ENCODE measurements at regions not wholly inside any gene's neighbourhood (a gene's known extent, or its start where the extent isn't known, plus 50 kb on each side); places are given as distances from the start of the nearest gene placed in this dataset.

- peaks cover 0 to 20% (median 4%) of the 10 kb centered on the region in 5 donors for H3K36me3 Mint-ChIP-seq
- no peak overlapping the region for H3K4me3 ChIP-seq (ENCODE audit: low read length)
- peaks cover 1 to 30% (median 16%) of the 10 kb centered on the region in 11 donors for H3K9me3 Mint-ChIP-seq
- H3K36me3 ChIP-seq (ENCODE audit: control insufficient read depth in 2 of 3, insufficient read depth in 3 of 3, low read length in 3 of 3), result no peaks in the 10 kb centered on the region
- no peaks in the 10 kb centered on the region for H3K9me3 ChIP-seq (ENCODE audit: control insufficient read depth in 2 of 3, low read length in 3 of 3)
- H3K27ac Mint-ChIP-seq, result no peak overlapping the region
- CTCF ChIA-PET, result interaction anchor here (0.7 kb wide), 1 partner anchor 13 kb away, joined by 3 read pairs; no protein-coding TSS in a partner anchor
- no peaks in the 10 kb centered on the region for H3K27me3 ChIP-seq (ENCODE audit: control insufficient read depth in 2 of 2, insufficient read depth in 2 of 2, low read length in 2 of 2)
- H3K4me3 Mint-ChIP-seq, result no peak overlapping the region
- intact Hi-C loops (cut with micrococcal nuclease), result no loop called here
- DNase-seq (peak in 1 of 9 donors; percentile 16), ATAC-seq (no peak)
- no peaks in the 10 kb centered on the region for H3K4me1 ChIP-seq (ENCODE audit: control insufficient read depth in 2 of 2, insufficient read depth in 2 of 2, low read length in 2 of 2)
- POLR2A ChIA-PET, result no interaction called here
- peaks cover 0 to 33% (median 9%) of the 10 kb centered on the region in 5 donors for H3K27me3 Mint-ChIP-seq
- H3K4me1 Mint-ChIP-seq, result peaks cover 0 to 8% (median 0%) of the 10 kb centered on the region in 7 donors
- no peak overlapping the region for H3K27ac ChIP-seq (ENCODE audit: low read depth, low read length)
Observed at GRCh38 chr2:111643759-111644158, 240.2 kb downstream of the ANAPC1 start.

GRCh38 chr2:111647359-111647758 lies 236.6 kb downstream of the ANAPC1 start:
- Mint-ChIP-seq H3K27me3 (peaks cover 0 to 51% (median 4%) of the 10 kb centered on the region in 5 donors), H3K36me3 (peaks cover 0 to 6% (median 4%) of the 10 kb centered on the region in 5 donors), H3K4me1 (peaks cover 0 to 3% (median 0%) of the 10 kb centered on the region in 7 donors), H3K27ac (no peak overlapping the region), H3K4me3 (no peak overlapping the region), H3K9me3 (peaks cover 1 to 23% (median 12%) of the 10 kb centered on the region in 11 donors)
- H3K4me3 ChIP-seq (ENCODE audit: low read length), result no peak overlapping the region
- no peaks in the 10 kb centered on the region for H3K4me1 ChIP-seq (ENCODE audit: control insufficient read depth in 2 of 2, insufficient read depth in 2 of 2, low read length in 2 of 2)
- ChIA-PET CTCF (no interaction called here), POLR2A (no interaction called here)
- no peaks in the 10 kb centered on the region for H3K36me3 ChIP-seq (ENCODE audit: control insufficient read depth in 2 of 3, insufficient read depth in 3 of 3, low read length in 3 of 3)
- no peak overlapping the region for H3K27ac ChIP-seq (ENCODE audit: low read depth, low read length)
- H3K9me3 ChIP-seq (ENCODE audit: control insufficient read depth in 2 of 3, low read length in 3 of 3), result no peaks in the 10 kb centered on the region
- no peak for ATAC-seq
- DNase-seq, result no peak
- intact Hi-C loops (cut with micrococcal nuclease), result no loop called here
- H3K27me3 ChIP-seq (ENCODE audit: control insufficient read depth in 2 of 2, insufficient read depth in 2 of 2, low read length in 2 of 2), result no peaks in the 10 kb centered on the region

DNA sequence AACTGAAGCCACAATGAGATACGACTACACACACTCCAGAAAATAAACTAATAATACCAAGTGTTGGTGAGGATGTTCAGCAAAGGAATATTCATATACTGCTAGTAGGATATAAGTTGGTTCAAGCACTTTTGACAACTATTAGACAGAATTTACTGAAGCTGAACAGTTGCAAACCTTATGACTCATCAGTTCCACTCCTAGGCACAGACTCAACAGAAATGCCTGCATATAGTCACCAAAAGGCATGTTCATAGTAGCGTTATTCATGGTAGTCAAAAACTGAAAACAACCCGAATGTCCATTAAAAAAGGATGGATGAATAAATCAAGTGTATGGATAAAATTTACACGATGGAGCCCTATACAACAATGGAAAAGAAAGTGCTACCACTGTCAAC lies 232.0 kb downstream of the ANAPC1 start:
- Mint-ChIP-seq H3K4me1 (peaks cover 0 to 4% (median 0%) of the 10 kb centered on the region in 7 donors), H3K27ac (no peak overlapping the region), H3K9me3 (peaks cover 0 to 7% (median 3%) of the 10 kb centered on the region in 11 donors), H3K27me3 (peaks cover 0 to 55% (median 0%) of the 10 kb centered on the region in 5 donors), H3K4me3 (no peak overlapping the region), H3K36me3 (peaks cover 0 to 4% (median 1%) of the 10 kb centered on the region in 5 donors)
- no peak overlapping the region for H3K27ac ChIP-seq (ENCODE audit: low read depth, low read length)
- intact Hi-C loops (cut with micrococcal nuclease), result no loop called here
- H3K4me3 ChIP-seq (ENCODE audit: low read length), result no peak overlapping the region
- no peaks in the 10 kb centered on the region for H3K9me3 ChIP-seq (ENCODE audit: control insufficient read depth in 2 of 3, low read length in 3 of 3)
- CTCF ChIA-PET, result no interaction called here
- no peaks in the 10 kb centered on the region for H3K36me3 ChIP-seq (ENCODE audit: control insufficient read depth in 2 of 3, insufficient read depth in 3 of 3, low read length in 3 of 3)
- DNase-seq (no peak), ATAC-seq (no peak)
- POLR2A ChIA-PET, result no interaction called here
- no peaks in the 10 kb centered on the region for H3K27me3 ChIP-seq (ENCODE audit: control insufficient read depth in 2 of 2, insufficient read depth in 2 of 2, low read length in 2 of 2)
- H3K4me1 ChIP-seq (ENCODE audit: control insufficient read depth in 2 of 2, insufficient read depth in 2 of 2, low read length in 2 of 2), result no peaks in the 10 kb centered on the region

DNA sequence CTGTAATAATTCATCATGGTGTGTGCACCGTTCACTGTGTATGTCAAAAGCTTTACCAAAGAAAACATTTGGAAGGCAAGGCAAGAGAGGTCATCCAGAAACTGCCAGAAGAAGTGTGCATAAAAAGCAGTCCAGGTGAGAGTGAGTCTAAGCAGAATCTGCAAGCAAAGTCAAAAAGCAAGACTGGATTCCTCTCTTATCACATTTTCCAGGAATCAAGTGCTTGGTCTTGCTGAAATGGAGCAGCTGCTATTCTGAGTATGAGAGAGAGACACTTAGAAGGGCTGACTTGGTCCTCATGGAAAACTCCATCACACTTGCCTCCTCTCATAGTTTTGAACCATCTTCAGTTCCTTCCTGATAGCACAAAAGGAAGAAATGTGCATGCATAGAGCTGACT lies 231.3 kb downstream of the ANAPC1 start:
- CTCF ChIA-PET, result no interaction called here

GRCh38 chr2:111653103-111653624 lies 230.8 kb downstream of the ANAPC1 start:
- peaks cover 0 to 5% (median 0%) of the 10 kb centered on the region in 7 donors for H3K4me1 Mint-ChIP-seq
- peaks cover 0 to 52% (median 0%) of the 10 kb centered on the region in 5 donors for H3K27me3 Mint-ChIP-seq
- H3K4me1 ChIP-seq (ENCODE audit: control insufficient read depth in 2 of 2, insufficient read depth in 2 of 2, low read length in 2 of 2), result no peaks in the 10 kb centered on the region
- H3K9me3 ChIP-seq (ENCODE audit: control insufficient read depth in 2 of 3, low read length in 3 of 3), result no peaks in the 10 kb centered on the region
- POLR2A ChIA-PET, result no interaction called here
- no peaks in the 10 kb centered on the region for H3K27me3 ChIP-seq (ENCODE audit: control insufficient read depth in 2 of 2, insufficient read depth in 2 of 2, low read length in 2 of 2)
- H3K4me3 Mint-ChIP-seq, result no peak overlapping the region
- no peaks in the 10 kb centered on the region for H3K36me3 ChIP-seq (ENCODE audit: control insufficient read depth in 2 of 3, insufficient read depth in 3 of 3, low read length in 3 of 3)
- no peak for ATAC-seq
- H3K4me3 ChIP-seq (ENCODE audit: low read length), result no peak overlapping the region
- no peaks in the 10 kb centered on the region for H3K9me3 Mint-ChIP-seq
- no peak for DNase-seq
- peaks cover 0 to 2% (median 0%) of the 10 kb centered on the region in 5 donors for H3K36me3 Mint-ChIP-seq
- CTCF ChIA-PET, result no interaction called here
- intact Hi-C loops (cut with micrococcal nuclease), result no loop called here
- H3K27ac ChIP-seq (ENCODE audit: low read depth, low read length), result no peak overlapping the region
- no peak overlapping the region for H3K27ac Mint-ChIP-seq

More for the DNA sequence above, 231.3 kb downstream of the ANAPC1 start:
- Mint-ChIP-seq H3K36me3 (peaks cover 0 to 2% (median 0%) of the 10 kb centered on the region in 5 donors), H3K4me1 (peaks cover 0 to 5% (median 0%) of the 10 kb centered on the region in 7 donors), H3K4me3 (no peak overlapping the region), H3K27me3 (peaks cover 0 to 52% (median 0%) of the 10 kb centered on the region in 5 donors), H3K27ac (no peak overlapping the region), H3K9me3 (peaks cover 0 to 1% (median under 1%) of the 10 kb centered on the region in 11 donors)
- ATAC-seq (no peak), DNase-seq (no peak)
- intact Hi-C loops (cut with micrococcal nuclease), result no loop called here
- no peak overlapping the region for H3K4me3 ChIP-seq (ENCODE audit: low read length)
- no peak overlapping the region for H3K27ac ChIP-seq (ENCODE audit: low read depth, low read length)
- H3K4me1 ChIP-seq (ENCODE audit: control insufficient read depth in 2 of 2, insufficient read depth in 2 of 2, low read length in 2 of 2), result no peaks in the 10 kb centered on the region
- H3K36me3 ChIP-seq (ENCODE audit: control insufficient read depth in 2 of 3, insufficient read depth in 3 of 3, low read length in 3 of 3), result no peaks in the 10 kb centered on the region
- no peaks in the 10 kb centered on the region for H3K9me3 ChIP-seq (ENCODE audit: control insufficient read depth in 2 of 3, low read length in 3 of 3)
- POLR2A ChIA-PET, result no interaction called here
- no peaks in the 10 kb centered on the region for H3K27me3 ChIP-seq (ENCODE audit: control insufficient read depth in 2 of 2, insufficient read depth in 2 of 2, low read length in 2 of 2)

DNA sequence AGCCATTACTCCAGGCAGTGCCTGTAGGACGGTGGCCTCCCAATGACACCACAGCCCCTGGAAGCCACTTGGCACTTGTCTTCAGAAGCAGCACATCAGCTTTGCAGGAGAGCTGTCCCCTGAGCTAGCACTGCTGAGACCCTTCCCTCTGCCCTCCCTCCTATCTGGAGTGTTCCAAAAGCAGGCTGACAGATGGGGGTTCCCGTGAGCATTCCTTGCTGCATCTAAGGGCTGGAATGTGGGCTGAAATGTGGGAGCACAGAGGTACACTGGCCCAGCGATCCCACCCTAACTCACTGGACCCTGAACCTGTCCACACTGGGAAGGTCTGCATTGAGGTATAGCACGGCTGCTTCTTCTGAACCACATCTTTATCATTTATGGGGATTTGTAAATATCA lies 230.1 kb downstream of the ANAPC1 start:
- no peak overlapping the region for H3K27ac Mint-ChIP-seq
- no peak for DNase-seq
- H3K36me3 ChIP-seq (ENCODE audit: control insufficient read depth in 2 of 3, insufficient read depth in 3 of 3, low read length in 3 of 3), result no peaks in the 10 kb centered on the region
- H3K9me3 Mint-ChIP-seq, result no peaks in the 10 kb centered on the region
- H3K4me3 Mint-ChIP-seq, result no peak overlapping the region
- H3K36me3 Mint-ChIP-seq, result peaks cover 0 to 2% (median 0%) of the 10 kb centered on the region in 5 donors
- POLR2A ChIA-PET, result no interaction called here
- H3K27ac ChIP-seq (ENCODE audit: low read depth, low read length), result no peak overlapping the region
- no peak for ATAC-seq
- H3K4me1 ChIP-seq (ENCODE audit: control insufficient read depth in 2 of 2, insufficient read depth in 2 of 2, low read length in 2 of 2), result no peaks in the 10 kb centered on the region
- H3K4me1 Mint-ChIP-seq, result peaks cover 0 to 5% (median 0%) of the 10 kb centered on the region in 7 donors
- no peak overlapping the region for H3K4me3 ChIP-seq (ENCODE audit: low read length)
- intact Hi-C loops (cut with micrococcal nuclease), result no loop called here
- H3K9me3 ChIP-seq (ENCODE audit: control insufficient read depth in 2 of 3, low read length in 3 of 3), result no peaks in the 10 kb centered on the region
- H3K27me3 ChIP-seq (ENCODE audit: control insufficient read depth in 2 of 2, insufficient read depth in 2 of 2, low read length in 2 of 2), result no peaks in the 10 kb centered on the region
- peaks cover 0 to 48% (median 0%) of the 10 kb centered on the region in 5 donors for H3K27me3 Mint-ChIP-seq
- CTCF ChIA-PET, result no interaction called here

GRCh38 chr2:111654829-111655228 lies 229.2 kb downstream of the ANAPC1 start:
- H3K27ac Mint-ChIP-seq, result no peak overlapping the region
- Histone ChIP-seq H3K27me3 (ENCODE audit: control insufficient read depth in 2 of 2, insufficient read depth in 2 of 2, low read length in 2 of 2) (no peaks in the 10 kb centered on the region), H3K27ac (ENCODE audit: low read depth, low read length) (no peak overlapping the region), H3K4me1 (ENCODE audit: control insufficient read depth in 2 of 2, insufficient read depth in 2 of 2, low read length in 2 of 2) (no peaks in the 10 kb centered on the region), H3K4me3 (ENCODE audit: low read length) (no peak overlapping the region), H3K9me3 (ENCODE audit: control insufficient read depth in 2 of 3, low read length in 3 of 3) (no peaks in the 10 kb centered on the region), H3K36me3 (ENCODE audit: control insufficient read depth in 2 of 3, insufficient read depth in 3 of 3, low read length in 3 of 3) (no peaks in the 10 kb centered on the region)
- DNase-seq (no peak), ATAC-seq (no peak)
- peaks cover 0 to 48% (median 0%) of the 10 kb centered on the region in 5 donors for H3K27me3 Mint-ChIP-seq
- ChIA-PET CTCF (no interaction called here), POLR2A (no interaction called here)
- H3K4me1 Mint-ChIP-seq, result peaks cover 0 to 5% (median 0%) of the 10 kb centered on the region in 7 donors
- peaks cover 0 to 2% (median 0%) of the 10 kb centered on the region in 5 donors for H3K36me3 Mint-ChIP-seq
- H3K9me3 Mint-ChIP-seq, result no peaks in the 10 kb centered on the region
- intact Hi-C loops (cut with micrococcal nuclease), result no loop called here
- H3K4me3 Mint-ChIP-seq, result no peak overlapping the region
